ENCODE measurements at regions not wholly inside any gene's neighbourhood (a gene's known extent, or its start where the extent isn't known, plus 50 kb on each side); places are given as distances from the start of the nearest gene placed in this dataset.

DNA sequence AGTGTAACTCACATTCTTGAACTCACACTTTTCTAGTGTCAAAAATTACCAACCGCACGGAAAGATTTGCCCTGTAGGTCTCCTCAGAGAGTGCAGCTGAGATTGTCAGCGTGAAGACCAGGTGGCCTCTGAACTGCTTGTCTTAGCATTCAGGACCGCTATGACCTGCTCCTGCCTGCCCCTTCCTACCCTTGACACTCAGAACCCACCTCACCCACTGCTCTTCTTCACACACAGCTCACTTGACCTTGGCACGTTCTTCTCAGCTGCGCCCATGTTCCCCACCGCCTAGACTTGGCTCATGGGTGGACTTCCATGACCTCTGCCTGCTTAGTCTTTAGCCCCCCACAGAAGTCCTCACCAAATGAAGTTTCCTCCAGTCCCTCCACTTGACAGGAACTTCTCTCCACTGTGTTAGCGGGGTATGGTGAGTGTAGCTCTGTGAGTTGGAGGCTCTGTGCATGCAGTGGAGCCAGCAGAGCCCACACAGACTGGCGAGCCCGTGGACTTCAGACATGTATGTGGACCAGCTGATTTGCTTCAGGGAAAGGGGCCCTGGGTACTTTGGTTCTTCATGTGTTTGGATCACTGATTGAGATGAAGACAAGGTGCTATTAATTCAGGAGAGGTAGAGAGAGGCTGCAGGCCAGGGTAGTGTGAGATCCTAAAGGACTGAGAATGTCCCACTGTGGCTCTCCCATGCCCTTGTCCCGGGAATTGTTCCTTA is 221.3 kb downstream of the OPA1 start:
- Histone ChIP-seq H3K4me3 (no peak overlapping the region), H3K36me3 (no peaks in the 10 kb centered on the region), H3K27ac (no peak overlapping the region), H3K4me1 (replicated peaks) (no peaks in the 10 kb centered on the region), H3K9me3 (no peaks in the 10 kb centered on the region), H3K27me3 (replicated peaks; ENCODE audit: insufficient read depth) (no peaks in the 10 kb centered on the region)
- intact Hi-C loops (cut with DNase I) = no loop called here
- no peak for DNase-seq (ENCODE audit: low spot score)
- 90% methylated on average over 11 of the region's 11 CpGs for WGBS
- TF ChIP-seq, protein P1, sequence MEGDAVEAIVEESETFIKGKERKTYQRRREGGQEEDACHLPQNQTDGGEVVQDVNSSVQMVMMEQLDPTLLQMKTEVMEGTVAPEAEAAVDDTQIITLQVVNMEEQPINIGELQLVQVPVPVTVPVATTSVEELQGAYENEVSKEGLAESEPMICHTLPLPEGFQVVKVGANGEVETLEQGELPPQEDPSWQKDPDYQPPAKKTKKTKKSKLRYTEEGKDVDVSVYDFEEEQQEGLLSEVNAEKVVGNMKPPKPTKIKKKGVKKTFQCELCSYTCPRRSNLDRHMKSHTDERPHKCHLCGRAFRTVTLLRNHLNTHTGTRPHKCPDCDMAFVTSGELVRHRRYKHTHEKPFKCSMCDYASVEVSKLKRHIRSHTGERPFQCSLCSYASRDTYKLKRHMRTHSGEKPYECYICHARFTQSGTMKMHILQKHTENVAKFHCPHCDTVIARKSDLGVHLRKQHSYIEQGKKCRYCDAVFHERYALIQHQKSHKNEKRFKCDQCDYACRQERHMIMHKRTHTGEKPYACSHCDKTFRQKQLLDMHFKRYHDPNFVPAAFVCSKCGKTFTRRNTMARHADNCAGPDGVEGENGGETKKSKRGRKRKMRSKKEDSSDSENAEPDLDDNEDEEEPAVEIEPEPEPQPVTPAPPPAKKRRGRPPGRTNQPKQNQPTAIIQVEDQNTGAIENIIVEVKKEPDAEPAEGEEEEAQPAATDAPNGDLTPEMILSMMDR (IDR thresholded peaks at IDR 0.05) = no peak
- TF ChIP-seq POLR2A (IDR thresholded peaks at IDR 0.05) (no peak), POLR2AphosphoS5 (IDR thresholded peaks at IDR 0.05) (no peak)

DNA sequence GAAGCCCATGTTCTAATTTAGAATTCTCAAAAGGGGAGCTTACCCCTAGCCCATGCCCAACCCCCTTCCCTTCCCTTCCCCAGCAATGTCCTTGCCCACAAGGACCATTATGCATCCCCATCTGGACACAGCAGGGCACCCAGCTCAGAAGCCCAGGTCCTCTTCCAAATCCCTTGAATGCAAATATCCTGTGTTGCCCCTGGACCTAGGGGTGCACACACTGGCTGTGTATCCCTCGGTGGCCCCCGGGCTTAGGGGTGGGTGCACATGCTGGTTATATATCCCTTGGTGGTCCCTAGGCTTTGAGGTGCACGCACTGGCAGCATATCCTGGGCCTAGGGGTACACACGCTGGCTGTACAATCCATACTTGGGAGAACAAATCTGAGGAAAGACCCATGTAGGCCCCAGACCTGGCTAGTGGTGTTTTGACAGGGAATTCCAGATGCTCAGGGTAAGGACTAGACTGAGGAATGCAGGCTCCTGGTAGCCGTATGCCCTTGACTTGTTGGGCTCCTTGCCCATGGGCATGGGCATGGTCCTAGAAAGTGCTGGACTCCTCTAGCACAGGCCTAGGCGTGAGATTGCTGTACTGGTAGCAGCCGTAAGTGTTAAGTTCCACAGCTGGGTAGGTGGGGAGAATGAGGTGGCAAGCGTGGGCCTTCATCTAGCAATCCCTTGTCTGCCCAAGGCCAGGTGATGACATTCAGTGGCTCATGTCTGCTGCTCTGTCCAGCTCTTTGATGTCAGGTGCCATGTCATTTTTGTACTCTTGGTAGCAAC is 222.4 kb downstream of the OPA1 start:
- H3K4me1 ChIP-seq (replicated peaks) = no peaks in the 10 kb centered on the region
- TF ChIP-seq, protein P1 (IDR thresholded peaks at IDR 0.05) = no peak
- H3K36me3 ChIP-seq = no peaks in the 10 kb centered on the region
- no peaks in the 10 kb centered on the region for H3K27me3 ChIP-seq (replicated peaks; ENCODE audit: insufficient read depth)
- intact Hi-C loops (cut with DNase I) = no loop called here
- no peak overlapping the region for H3K4me3 ChIP-seq
- H3K9me3 ChIP-seq = no peaks in the 10 kb centered on the region
- 93% methylated on average over 8 of the region's 8 CpGs for WGBS
- H3K27ac ChIP-seq = no peak overlapping the region
- no peak for DNase-seq (ENCODE audit: low spot score)

DNA sequence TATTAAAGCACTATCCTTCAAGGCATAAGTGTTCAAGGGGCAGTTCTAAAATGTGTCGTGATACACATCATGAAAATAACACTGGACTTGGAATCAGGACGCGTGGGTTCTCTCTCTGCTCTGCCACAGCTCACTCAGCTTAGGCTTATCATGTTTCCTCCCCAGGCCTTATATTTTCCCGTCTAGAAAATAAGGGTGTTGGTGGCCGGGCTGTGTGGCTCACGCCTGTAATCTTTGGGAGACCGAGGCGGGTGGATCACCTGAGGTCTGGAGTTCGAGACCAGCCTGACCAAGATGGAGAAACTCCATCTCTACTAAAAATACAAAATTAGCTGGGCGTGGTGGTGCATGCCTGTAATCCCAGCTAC is 223.0 kb downstream of the OPA1 start:
- 86% methylated on average over 10 of the region's 10 CpGs for WGBS
- Histone ChIP-seq H3K4me1 (replicated peaks) (no peaks in the 10 kb centered on the region), H3K36me3 (no peaks in the 10 kb centered on the region), H3K4me3 (no peak overlapping the region), H3K27ac (no peak overlapping the region), H3K27me3 (replicated peaks; ENCODE audit: insufficient read depth) (no peaks in the 10 kb centered on the region), H3K9me3 (no peaks in the 10 kb centered on the region)
- intact Hi-C loops (cut with DNase I) = no loop called here
- no peak for DNase-seq (ENCODE audit: low spot score)
- TF ChIP-seq POLR2AphosphoS5 (IDR thresholded peaks at IDR 0.05) = no peak
- TF ChIP-seq POLR2A (IDR thresholded peaks at IDR 0.05) = no peak

DNA sequence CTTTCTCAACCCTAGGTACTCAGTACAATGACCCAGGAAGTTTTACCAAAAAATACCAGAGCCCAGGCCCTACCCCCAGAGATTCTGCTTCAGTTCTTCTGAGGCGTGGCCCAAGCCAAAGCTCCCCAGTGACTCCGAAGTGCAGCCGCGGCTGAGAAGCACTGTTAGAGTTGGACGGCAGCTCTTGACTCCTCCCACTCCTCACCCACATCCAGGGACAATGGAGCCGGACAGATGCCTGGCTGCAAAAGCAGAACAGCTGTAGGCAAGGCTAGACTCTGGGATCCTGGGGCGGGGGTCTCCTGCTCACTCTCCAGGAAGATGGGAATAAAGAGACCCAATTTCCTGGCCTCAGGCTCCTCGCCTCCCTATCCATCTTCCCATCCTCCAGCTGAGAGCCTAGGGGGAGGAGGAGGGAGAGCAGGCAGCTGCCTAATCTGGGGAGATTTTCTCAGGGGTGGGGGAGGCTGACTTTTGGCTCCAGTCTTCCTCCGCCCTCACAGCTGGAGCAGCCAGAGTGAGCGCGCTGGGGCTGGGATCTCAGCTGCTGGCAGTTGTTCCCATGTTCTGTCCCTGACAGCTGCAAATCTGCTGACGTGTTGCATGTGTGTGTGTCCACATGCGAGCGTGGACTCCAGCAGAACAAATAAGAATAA is 223.8 kb downstream of the OPA1 start:
- no peak overlapping the region for H3K4me3 ChIP-seq
- H3K36me3 ChIP-seq = no peaks in the 10 kb centered on the region
- TF ChIP-seq POLR2A (IDR thresholded peaks at IDR 0.05) = peak; percentile 36
- TF ChIP-seq, protein P1 (IDR thresholded peaks at IDR 0.05) = no peak

DNA sequence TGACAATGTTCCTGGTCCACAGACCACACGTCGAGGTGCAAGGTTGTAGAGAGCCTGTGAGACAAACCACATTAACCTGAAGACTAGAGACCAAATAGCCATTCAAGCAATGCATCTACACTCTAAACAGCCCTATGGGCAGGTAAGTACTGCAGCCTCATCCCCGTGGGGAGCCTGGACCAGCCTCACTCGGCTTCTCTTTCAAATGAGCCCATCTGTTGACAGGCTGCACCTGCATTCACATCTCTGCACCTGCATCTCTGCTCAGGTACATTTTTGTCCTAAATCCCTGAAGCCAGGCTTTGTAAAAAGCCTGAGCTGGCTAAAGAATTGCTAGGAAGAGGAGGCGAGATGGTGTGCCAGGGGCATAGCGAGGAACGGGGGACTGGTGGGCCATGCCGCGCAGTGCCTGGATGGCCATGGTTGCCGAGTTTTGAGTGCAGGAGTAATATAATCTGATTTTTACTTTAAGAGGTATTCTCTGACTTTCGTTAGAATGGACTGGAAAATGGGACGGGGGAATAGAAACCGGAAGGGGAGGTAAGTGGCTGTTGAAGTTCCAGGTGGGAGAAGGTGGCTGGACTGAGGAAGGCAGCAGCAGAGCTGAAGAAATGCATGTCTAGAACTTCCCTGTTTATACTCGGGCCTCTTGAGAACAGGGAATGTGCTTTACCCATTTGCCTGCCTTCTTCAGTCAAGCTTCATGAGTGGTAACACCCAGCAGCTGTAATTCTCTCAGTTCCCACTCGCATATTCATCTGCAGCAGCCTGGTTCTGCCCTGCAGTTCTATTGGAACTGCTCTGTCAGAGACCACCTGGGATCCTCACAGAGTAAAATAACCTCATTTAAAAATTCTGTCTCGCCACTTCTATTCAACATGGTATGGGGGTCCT is 226.4 kb downstream of the OPA1 start:
- Histone ChIP-seq H3K27me3 (replicated peaks; ENCODE audit: insufficient read depth) (no peaks in the 10 kb centered on the region), H3K4me1 (replicated peaks) (no peaks in the 10 kb centered on the region), H3K4me3 (no peak overlapping the region), H3K27ac (no peak overlapping the region), H3K9me3 (no peaks in the 10 kb centered on the region), H3K36me3 (no peaks in the 10 kb centered on the region)
- intact Hi-C loops (cut with DNase I) = no loop called here
- 92% methylated on average over 16 of the region's 16 CpGs for WGBS
- no peak for DNase-seq (ENCODE audit: low spot score)
- TF ChIP-seq POLR2A (IDR thresholded peaks at IDR 0.05) (no peak), POLR2AphosphoS5 (IDR thresholded peaks at IDR 0.05) (no peak)
- TF ChIP-seq, protein P1 (IDR thresholded peaks at IDR 0.05) = no peak

More for the DNA sequence above, 223.8 kb downstream of the OPA1 start:
- Histone ChIP-seq H3K27ac (no peak overlapping the region), H3K4me1 (replicated peaks) (no peaks in the 10 kb centered on the region), H3K9me3 (no peaks in the 10 kb centered on the region), H3K27me3 (replicated peaks; ENCODE audit: insufficient read depth) (no peaks in the 10 kb centered on the region)
- 46% methylated on average over 14 of the region's 14 CpGs for WGBS
- DNase-seq (ENCODE audit: low spot score) = no peak
- intact Hi-C loops (cut with DNase I) = no loop called here

All from prostate gland (tissue), 2 donors.